Uterus (tissue), 3 donors: ENCODE measurements at regions not wholly inside any gene's neighbourhood (a gene's known extent, or its start where the extent isn't known, plus 50 kb on each side); places are given as distances from the start of the nearest gene placed in this dataset.
A peak's percentile ranks its signal among the peaks of the same experiment; 100 is the strongest.
"Not testable (repeated sequence)": the region's sequence is repeated elsewhere in the genome, so short reads cannot be mapped to it uniquely, and the experiment has no call there.

Source experiments
- DNase-seq, 2 donors: peaks; one replicate each; pipeline ENCODE4 v3.0.0-alpha.2; 2019 to 2020
- H3K27ac ChIP-seq, 2 donors: fragments of 200-600 bp; sonication (generic); 1 replicate in 1 of 2; 2 replicates in 1 of 2; pipeline ENCODE4 v1.5.1; 2016 to 2018
- H3K27me3 ChIP-seq, 2 donors: fragments of 200-600 bp; sonication (generic); one replicate each; pipeline ENCODE4 v1.5.1; 2018 to 2019; ENCODE audit warnings: control low read depth in 1 of 2
- H3K36me3 ChIP-seq, 2 donors: fragments of 200-600 bp; sonication (generic); one replicate each; pipeline ENCODE4 v1.5.1; 2019; ENCODE audit warnings: control low read depth in 1 of 2
- H3K4me1 ChIP-seq, 2 donors: fragments of 200-600 bp; sonication (generic); one replicate each; pipeline ENCODE4 v1.5.1; 2018 to 2019; ENCODE audit warnings: control low read depth in 1 of 2
- H3K4me3 ChIP-seq, 2 donors: fragments of 200-600 bp; sonication (generic); 1 replicate in 1 of 2; 2 replicates in 1 of 2; pipeline ENCODE4 v1.5.1; 2018 to 2019; ENCODE audit warnings: mild to moderate bottlenecking in 1 of 2
- H3K9me3 ChIP-seq, 2 donors: fragments of 200-600 bp; sonication (generic); one replicate each; pipeline ENCODE4 v1.5.1; 2019; ENCODE audit warnings: control low read depth in 1 of 2
- intact Hi-C: fragments of 100-400 bp; cut with DNase I; formaldehyde crosslinking; loops from one replicate; pipeline ENCODE4 v1.15.1; 2023; ENCODE audit warnings: low total_unique reads
- donor health status: DM: yes; HTN: yes; CAD: no.

DNA sequence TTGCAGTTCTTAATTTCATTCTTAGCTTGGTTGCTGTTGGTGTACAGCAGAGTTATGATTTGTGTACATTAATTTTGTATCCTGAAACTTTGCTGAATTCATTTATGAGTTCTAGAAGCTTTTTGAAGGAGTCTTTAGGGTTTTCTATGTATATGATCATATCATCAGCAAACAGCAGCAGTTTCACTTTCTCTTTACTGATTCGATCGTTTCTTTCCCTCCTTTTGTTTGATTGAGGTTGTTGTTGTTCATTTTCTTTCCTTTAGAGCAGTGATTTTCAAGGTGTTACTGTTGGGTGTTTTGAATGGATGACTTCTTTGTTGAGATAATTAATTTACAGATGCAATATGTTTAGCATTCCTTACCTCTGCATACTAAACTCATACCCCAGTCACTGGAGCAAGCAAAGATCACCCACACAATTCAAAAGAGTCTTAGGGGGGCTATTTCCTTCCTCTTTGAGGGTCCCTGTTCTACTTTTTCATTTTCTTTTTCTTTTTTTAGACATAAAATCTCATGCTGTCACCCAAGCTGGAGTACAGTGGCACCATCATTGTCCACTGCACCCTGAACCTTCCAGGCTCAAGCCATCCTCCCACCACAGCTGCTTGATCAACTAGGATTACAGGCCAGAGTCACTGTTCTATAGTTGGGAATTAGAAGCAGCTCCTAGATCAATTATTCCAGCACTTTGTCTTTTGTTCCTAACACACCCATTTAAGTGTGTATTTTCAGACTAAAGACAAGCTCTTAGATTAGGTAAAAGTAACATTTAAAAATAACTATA is 115.8 kb upstream of the GPR39 start:
- not testable (repeated sequence) for DNase-seq

DNA sequence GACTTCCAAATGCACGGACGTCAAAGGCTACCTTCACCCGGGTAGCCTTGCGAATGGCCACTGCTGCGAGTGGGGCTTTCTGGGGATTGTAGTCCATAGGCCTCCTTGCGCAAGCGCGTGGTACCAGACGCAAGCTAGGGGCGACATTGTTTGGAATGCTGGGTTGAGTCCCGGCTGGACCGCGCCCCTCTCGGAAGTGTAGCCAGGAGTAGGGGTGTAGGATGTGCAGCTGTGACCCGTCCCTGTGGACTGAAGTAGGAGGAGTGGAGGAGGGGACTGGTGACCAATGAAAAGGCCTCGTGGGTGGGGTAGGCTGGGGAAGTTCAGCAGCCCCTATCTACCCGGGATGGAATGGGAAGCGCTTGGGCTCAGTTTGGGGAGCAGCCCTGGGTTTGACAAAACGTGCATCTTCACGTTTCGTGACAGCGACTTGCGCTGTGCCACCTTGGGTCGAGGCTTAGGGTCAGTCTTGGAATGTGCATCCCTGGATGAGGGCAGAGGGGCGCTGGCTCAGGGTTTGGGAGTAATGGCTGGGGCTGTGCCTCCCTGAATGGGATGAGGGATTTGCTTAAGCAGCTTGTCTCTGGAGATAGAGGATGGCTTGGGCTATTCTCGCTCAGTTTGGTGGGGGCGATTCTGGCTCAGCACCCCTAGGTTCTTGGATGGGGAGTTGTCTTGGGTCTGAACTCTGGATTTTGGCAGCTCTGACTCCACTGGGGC is 111.8 kb upstream of the GPR39 start:
- H3K4me3 ChIP-seq, result peak overlapping the region; percentile 17 to 24
- intact Hi-C loops, H3K27ac ChIP-seq, H3K4me1 ChIP-seq, H3K27me3 ChIP-seq, H3K36me3 ChIP-seq, H3K9me3 ChIP-seq: not testable (repeated sequence)
- peak; percentile 67 to 69 for DNase-seq

More for the DNA sequence above, 115.8 kb upstream of the GPR39 start:
- H3K4me3 ChIP-seq, H3K9me3 ChIP-seq, intact Hi-C loops, H3K4me1 ChIP-seq, H3K27ac ChIP-seq, H3K27me3 ChIP-seq, H3K36me3 ChIP-seq: not testable (repeated sequence)

DNA sequence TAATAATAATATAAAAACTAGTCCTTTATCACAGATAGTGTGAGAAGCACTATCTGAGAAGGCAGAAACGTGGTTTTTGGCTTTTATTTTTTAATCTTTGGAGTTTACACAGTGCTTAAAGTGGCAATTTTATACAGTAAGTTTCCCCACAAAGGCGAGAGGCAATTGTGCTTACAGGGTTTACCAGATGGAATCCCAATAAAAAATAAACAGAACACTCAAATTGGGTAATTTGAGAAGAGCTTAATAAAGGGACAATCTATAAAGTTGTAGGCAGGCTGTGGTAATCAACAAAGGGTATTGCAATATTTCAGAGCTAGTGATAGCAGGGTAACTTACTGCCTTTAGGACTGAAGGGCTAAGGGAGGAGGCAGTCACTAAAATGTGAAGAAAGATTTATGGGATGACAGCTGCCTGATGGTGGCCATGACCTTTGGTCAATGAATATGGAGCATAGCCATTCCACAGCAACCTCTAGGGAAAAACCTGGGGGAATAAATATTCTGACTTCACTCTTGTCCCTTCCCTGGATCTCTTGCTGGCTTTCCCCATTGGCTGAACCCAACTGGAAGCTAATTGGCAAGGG is 108.9 kb upstream of the GPR39 start:
- H3K27me3 ChIP-seq, intact Hi-C loops, H3K9me3 ChIP-seq, H3K4me3 ChIP-seq, H3K27ac ChIP-seq, H3K4me1 ChIP-seq, DNase-seq, H3K36me3 ChIP-seq: not testable (repeated sequence)

DNA sequence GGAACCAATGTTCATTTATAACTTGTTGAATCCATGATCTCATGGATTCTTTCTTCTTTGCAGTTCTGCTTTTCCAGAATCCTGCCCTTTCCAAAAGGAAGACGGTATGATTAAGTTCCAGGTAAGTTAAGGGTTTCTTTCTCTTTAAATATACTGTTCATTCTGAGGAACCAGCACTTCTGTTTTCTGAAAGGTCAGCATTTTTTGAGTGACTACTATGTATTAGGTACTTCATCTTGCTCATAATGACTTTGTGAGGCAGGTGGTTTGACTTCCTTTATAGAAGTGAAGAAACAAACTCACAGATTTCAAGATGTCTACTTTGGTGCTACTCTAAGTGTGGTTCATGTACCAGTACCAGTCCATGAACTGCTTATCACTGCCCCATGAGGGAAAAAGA is 107.4 kb upstream of the GPR39 start:
- H3K27ac ChIP-seq, H3K27me3 ChIP-seq, intact Hi-C loops, H3K9me3 ChIP-seq, H3K4me3 ChIP-seq, H3K36me3 ChIP-seq, DNase-seq, H3K4me1 ChIP-seq: not testable (repeated sequence)

DNA sequence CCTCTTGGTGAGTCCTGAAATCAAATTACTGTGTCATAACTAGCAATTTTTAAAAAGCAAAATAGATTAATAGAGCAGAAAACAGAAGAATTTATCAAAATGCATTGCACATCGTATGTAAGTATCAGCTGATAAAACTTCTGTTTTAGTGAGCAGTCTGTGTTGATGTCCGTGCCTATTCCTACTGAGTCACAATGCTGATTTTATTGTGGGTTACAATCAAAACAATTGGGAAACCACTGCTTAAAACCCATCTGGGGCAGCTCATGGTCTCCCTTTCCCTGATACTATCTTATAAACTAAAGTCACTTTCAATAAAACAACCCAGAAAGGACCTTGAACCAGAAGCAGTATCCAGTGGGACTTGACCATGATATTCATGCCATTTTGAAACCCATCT is 101.1 kb upstream of the GPR39 start:
- H3K4me1 ChIP-seq, DNase-seq, H3K9me3 ChIP-seq, H3K27me3 ChIP-seq, H3K36me3 ChIP-seq, H3K4me3 ChIP-seq, intact Hi-C loops, H3K27ac ChIP-seq: not testable (repeated sequence)

DNA sequence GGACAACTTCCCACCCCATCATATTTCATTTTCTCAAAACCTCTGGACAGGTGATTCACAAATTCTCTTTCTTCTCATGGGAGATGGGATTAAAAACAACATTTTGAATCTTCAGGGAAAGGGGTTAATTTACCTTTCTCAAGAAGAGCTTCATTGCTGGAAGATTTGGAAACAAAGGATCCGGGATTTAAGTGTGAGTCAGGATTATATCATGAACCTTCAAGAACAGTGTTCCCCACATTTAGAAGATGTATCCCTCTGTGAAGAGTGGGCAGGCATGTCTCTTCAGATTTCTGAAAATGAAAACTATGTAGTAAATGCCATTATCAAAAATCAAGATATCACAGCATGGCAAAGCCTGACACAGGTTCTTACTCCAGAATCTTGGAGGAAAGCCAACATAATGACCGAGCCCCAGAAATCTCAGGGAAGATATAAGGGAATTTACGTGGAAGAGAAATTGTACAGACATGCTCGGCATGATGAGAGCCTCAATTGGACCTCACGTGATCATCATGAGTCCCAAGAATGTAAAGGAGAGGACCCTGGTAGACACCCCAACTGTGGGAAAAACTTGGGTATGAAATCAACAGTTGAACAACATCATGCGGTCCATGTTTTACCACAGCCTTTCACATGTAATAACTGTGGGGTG is 99.5 kb upstream of the GPR39 start:
- intact Hi-C loops, H3K4me3 ChIP-seq, DNase-seq, H3K27me3 ChIP-seq, H3K4me1 ChIP-seq, H3K27ac ChIP-seq, H3K9me3 ChIP-seq, H3K36me3 ChIP-seq: not testable (repeated sequence)

DNA sequence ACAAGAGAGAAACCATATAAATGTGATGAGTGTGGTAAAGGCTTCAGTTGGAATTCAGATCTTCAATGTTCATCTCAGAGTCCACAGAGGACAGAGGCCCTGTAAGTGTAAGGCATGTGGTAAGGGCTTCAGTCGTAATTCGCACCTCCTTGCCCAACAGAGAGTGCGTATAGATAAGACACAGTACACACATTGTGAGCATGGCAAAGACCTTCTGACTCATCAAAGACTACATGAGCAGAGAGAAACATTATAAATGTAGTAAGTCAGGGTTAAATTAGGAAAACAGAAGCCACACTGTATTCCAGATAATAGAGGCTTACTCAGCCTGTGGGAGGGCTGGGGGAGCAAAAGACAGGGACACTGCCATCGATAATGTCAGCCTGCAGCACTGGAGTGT is 98.1 kb upstream of the GPR39 start:
- H3K4me3 ChIP-seq, intact Hi-C loops, H3K9me3 ChIP-seq, H3K36me3 ChIP-seq, H3K27ac ChIP-seq, H3K4me1 ChIP-seq, H3K27me3 ChIP-seq, DNase-seq: not testable (repeated sequence)

DNA sequence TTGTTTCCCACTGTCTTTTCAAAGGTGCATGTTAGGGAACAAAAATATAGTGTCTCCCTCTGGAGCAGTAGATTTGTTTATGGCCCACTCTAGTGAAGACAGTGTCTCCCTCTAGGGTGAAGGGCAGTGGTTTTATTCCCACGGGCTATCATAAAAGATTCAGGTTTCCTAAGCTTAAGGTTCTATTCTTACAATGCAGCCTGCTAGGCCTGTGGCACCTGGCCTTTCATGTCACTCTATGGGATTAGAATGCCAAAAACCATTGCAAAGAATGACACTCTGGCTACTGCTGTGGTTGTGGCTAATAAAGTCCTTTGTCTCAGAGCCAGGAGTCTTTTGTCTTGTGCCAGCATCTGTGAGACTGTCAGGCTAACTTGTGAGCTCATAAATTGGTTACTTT is 92.6 kb upstream of the GPR39 start:
- H3K36me3 ChIP-seq, H3K4me3 ChIP-seq, H3K27me3 ChIP-seq, intact Hi-C loops, H3K9me3 ChIP-seq, DNase-seq, H3K27ac ChIP-seq, H3K4me1 ChIP-seq: not testable (repeated sequence)

DNA sequence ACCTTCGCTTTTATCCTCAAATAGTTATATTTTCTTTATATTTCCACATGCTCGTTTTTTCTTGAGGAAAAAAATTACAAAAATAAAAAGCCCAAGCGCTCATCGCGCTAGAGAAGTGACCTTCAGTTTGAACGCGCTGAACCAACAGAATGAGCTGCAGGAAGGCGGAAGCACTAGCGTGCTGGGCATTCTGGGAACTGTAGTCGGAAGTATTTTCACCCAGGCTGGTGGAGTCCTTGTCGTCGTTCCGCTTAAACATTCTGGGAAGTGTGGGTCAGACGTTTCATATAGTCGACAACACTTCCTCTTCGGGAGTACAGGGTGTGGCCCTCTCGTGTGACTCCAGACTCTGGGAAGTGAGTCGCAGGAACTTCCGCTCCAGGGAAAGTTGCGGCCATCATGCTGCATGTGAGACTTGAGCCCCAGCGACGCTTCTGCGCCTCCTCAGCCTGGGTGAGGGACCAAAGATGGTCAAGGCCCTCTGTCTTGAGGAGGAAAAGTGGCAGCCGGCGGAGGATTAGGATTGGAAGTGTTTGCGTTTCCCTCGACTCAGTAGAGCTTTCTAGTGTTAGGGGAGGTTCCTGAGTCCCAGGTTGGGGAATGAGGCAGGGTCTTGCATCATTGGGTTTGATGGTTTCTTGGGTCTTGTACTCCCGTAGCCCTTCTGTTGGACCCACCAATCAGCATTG is 84.1 kb upstream of the GPR39 start:
- H3K4me3 ChIP-seq, H3K9me3 ChIP-seq, intact Hi-C loops, H3K36me3 ChIP-seq, H3K27ac ChIP-seq, H3K4me1 ChIP-seq, H3K27me3 ChIP-seq, DNase-seq: not testable (repeated sequence)

DNA sequence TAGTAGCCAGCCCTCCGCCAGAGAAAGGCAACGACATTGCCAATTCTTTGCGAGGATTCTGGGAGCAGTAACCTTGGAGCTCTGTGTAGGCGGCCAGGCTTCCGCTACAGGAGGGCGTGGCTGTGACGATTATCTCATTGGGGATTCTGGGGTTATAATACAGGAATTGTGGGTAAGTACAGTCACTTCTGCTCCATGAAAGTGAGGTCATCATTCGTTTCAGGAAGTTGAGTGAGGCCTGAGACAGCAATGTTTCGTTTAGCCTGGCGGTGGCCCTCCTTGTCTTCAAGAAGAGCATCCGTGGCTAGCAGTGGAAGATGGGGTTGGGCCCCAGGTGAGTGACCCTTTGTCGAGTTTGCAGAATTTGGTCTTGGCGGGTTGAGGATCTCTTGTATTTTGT is 79.5 kb upstream of the GPR39 start:
- DNase-seq, H3K27ac ChIP-seq, H3K4me1 ChIP-seq, H3K4me3 ChIP-seq, H3K27me3 ChIP-seq, H3K36me3 ChIP-seq, intact Hi-C loops, H3K9me3 ChIP-seq: not testable (repeated sequence)

DNA sequence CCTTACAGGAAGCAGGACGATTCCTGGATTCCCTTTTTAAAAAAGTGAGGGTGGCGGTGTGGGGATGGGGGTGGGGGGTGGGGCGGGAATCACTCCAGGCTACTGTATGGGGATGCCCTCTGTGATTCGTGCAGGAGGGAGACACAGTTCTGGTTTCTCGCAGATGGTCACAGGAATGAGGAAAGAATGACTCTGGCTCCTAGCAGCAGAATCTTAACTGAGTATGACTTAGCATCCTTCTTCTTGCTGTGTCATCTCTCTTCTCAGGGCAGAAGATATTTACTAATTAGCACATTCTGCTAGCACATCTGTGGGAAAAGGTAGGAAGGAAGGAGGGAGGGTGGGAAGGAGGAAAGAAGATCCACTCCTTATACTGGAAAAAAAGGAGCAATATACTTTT is 78.8 kb upstream of the GPR39 start:
- H3K9me3 ChIP-seq, H3K36me3 ChIP-seq, intact Hi-C loops, H3K4me3 ChIP-seq, DNase-seq, H3K27me3 ChIP-seq, H3K27ac ChIP-seq, H3K4me1 ChIP-seq: not testable (repeated sequence)

DNA sequence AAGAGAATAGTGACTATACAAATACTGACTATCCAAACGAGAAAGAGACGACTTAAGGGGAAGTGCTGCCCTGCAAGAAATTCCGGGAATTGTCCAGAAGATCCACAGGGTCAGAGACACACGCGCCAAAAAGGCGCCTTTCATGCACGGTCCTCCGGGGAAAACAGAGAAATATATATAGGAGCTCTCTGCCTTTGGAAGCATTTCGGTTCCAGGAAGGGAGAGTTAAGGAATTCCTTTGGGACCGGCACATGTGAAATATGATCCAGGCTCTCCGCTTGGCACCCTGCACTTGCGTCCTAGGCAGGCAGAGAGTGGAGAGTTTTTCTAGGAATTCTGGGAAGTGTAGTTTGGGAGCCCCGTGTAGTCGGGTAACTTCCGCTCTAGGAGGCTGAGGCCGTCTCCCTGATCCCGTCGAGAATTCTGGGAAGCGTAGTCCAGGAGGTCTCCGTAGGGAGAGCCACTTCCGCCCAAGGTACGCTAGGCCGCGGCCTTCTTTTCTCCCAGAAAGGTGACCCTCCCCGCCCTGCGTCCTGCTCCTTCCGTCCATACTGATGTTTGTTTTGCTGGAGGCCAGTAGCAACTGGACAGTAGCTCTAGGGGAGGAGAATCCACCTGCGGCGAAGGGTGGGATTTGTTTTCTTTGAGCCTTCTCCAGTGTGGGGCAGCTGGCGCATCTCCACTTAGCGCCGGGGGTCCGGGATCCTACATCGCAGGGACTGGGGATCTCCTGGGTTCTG is 69.4 kb upstream of the GPR39 start:
- H3K4me1 ChIP-seq, intact Hi-C loops, H3K36me3 ChIP-seq, H3K9me3 ChIP-seq, H3K27me3 ChIP-seq: not testable (repeated sequence)
- H3K27ac ChIP-seq, result peak overlapping the region; percentile 79 to 82
- peak overlapping the region; percentile 36 to 38 for H3K4me3 ChIP-seq
- peak; percentile 86 to 87 for DNase-seq
